Caco-2 (cell line): ENCODE measurements at regions not wholly inside any gene's neighbourhood (a gene's known extent, or its start where the extent isn't known, plus 50 kb on each side); places are given as distances from the start of the nearest gene placed in this dataset.
"Not testable (repeated sequence)": the region's sequence is repeated elsewhere in the genome, so short reads cannot be mapped to it uniquely, and the experiment has no call there.

Source experiments
- BruUV-seq: library from RNA; stranded (reverse); fragments of 400-500 nt; replicated peaks from 2 replicates; lab custom pipeline; 2021; lab: Mats Ljungman, UMichigan
- CTCF ChIA-PET: fragments of 300-600 bp; sonication (Branson Sonifier 250); formaldehyde crosslinking; loops from one replicate; lab custom pipeline; 2022; ENCODE audit warnings: antibody characterized with exemption; lab: Charles Lee
- POLR2A ChIA-PET: fragments of 300-600 bp; sonication (Branson Sonifier 250); formaldehyde crosslinking; loops from one replicate; lab custom pipeline; 2022; ENCODE audit warnings: antibody characterized with exemption; lab: Charles Lee
- DNase-seq, 2 experiments: peaks; one replicate each; pipeline versions ENCODE4 v3.0.0 to v3.0.0-alpha.2; 2020 to 2022
- H3K27me3 ChIP-seq: replicated peaks from 2 replicates; pipeline ENCODE4 v1.6.0; 2011; ENCODE audit warnings: low read length; ENCODE audit not compliant: control insufficient read depth, insufficient read depth
- H3K36me3 ChIP-seq: 2 replicates; pipeline ENCODE4 v1.5.1; 2011; ENCODE audit warnings: low read length; ENCODE audit not compliant: control insufficient read depth, insufficient read depth
- H3K4me1 ChIP-seq: fragments of 250-450 bp; sonication (Bioruptor Pico); 2 replicates; pipeline ENCODE4 v1.5.1; 2020; ENCODE audit warnings: mild to moderate bottlenecking
- H3K4me3 ChIP-seq: 2 replicates; pipeline ENCODE4 v1.5.1; 2011; ENCODE audit warnings: low read depth, mild to moderate bottlenecking, control low read depth, low read length
- H3K9me3 ChIP-seq: fragments of 250-450 bp; sonication (Bioruptor Pico); 2 replicates; pipeline ENCODE4 v1.5.1; 2020; ENCODE audit warnings: mild to moderate bottlenecking, moderate library complexity
- H3K27ac Mint-ChIP-seq: one replicate; pipeline ENCODE4 v1.8.0; 2022; ENCODE audit warnings: mixed read lengths; ENCODE audit not compliant: unreplicated experiment
- H3K27me3 Mint-ChIP-seq: one replicate; pipeline ENCODE4 v1.8.0; 2022; ENCODE audit warnings: mixed read lengths; ENCODE audit not compliant: insufficient read depth, unreplicated experiment
- H3K36me3 Mint-ChIP-seq: one replicate; pipeline ENCODE4 v1.8.0; 2022; ENCODE audit warnings: mild to moderate bottlenecking, mixed read lengths; ENCODE audit not compliant: insufficient read depth, unreplicated experiment
- H3K4me1 Mint-ChIP-seq: one replicate; pipeline ENCODE4 v1.8.0; 2022; ENCODE audit warnings: low read depth, mixed read lengths; ENCODE audit not compliant: unreplicated experiment
- H3K4me3 Mint-ChIP-seq: one replicate; pipeline ENCODE4 v1.8.0; 2022; ENCODE audit warnings: mild to moderate bottlenecking, moderate library complexity, mixed read lengths; ENCODE audit not compliant: unreplicated experiment
- H3K9me3 Mint-ChIP-seq: one replicate; pipeline ENCODE4 v1.8.0; 2022; ENCODE audit warnings: mixed read lengths; ENCODE audit not compliant: unreplicated experiment
- CTCF ChIP-seq, 2 experiments: fragments of 200-600 bp in 1 of 2; IDR thresholded peaks; 1 replicate in 1 of 2; 2 replicates in 1 of 2; pipeline versions ENCODE4 v1.5.1 to v1.8.0; 2011 to 2022; ENCODE audit warnings: antibody characterized with exemption in 1 of 2, control low read depth in 1 of 2, inconsistent platforms in 1 of 2, low read depth in 1 of 2, low read length in 1 of 2, mild to moderate bottlenecking in 1 of 2, moderate library complexity in 1 of 2; ENCODE audit not compliant: insufficient read depth in 1 of 2, severe bottlenecking in 1 of 2, unreplicated experiment in 1 of 2
- intact Hi-C: fragments of 100-400 bp; cut with micrococcal nuclease; formaldehyde crosslinking; loops from one replicate; pipeline ENCODE4 v1.10.0; 2022; ENCODE audit not compliant: unreplicated experiment

GRCh38 chr7:145431834-145432233, 596.0 kb upstream of the TPK1 start:
- Mint-ChIP-seq H3K4me1 (no peaks in the 10 kb centered on the region), H3K4me3 (no peak overlapping the region), H3K27me3 (peaks cover 6% of the 10 kb centered on the region), H3K9me3 (no peaks in the 10 kb centered on the region), H3K27ac (no peak overlapping the region), H3K36me3 (no peaks in the 10 kb centered on the region)
- DNase-seq: no peak
- H3K4me1 ChIP-seq: no peaks in the 10 kb centered on the region
- no TSS peak for BruUV-seq
- CTCF ChIA-PET: no interaction called here
- no peak for TF ChIP-seq CTCF (IDR thresholded peaks at IDR 0.05; ENCODE audit: insufficient read depth in 1 of 2, low read depth in 1 of 2, low read length in 1 of 2, severe bottlenecking in 1 of 2, unreplicated experiment in 1 of 2)
- H3K27me3 ChIP-seq: no peaks in the 10 kb centered on the region
- POLR2A ChIA-PET: no interaction called here
- no peak overlapping the region for H3K4me3 ChIP-seq
- intact Hi-C loops: no loop called here
- no peaks in the 10 kb centered on the region for H3K9me3 ChIP-seq
- H3K36me3 ChIP-seq: no peaks in the 10 kb centered on the region

GRCh38 chr7:145418481-145418880, 582.6 kb upstream of the TPK1 start:
- intact Hi-C loops, POLR2A ChIA-PET, H3K4me1 Mint-ChIP-seq, H3K27ac Mint-ChIP-seq, DNase-seq, H3K9me3 ChIP-seq, H3K36me3 ChIP-seq, CTCF ChIA-PET, H3K27me3 Mint-ChIP-seq, H3K4me1 ChIP-seq, H3K4me3 ChIP-seq, H3K4me3 Mint-ChIP-seq, BruUV-seq, H3K36me3 Mint-ChIP-seq, H3K27me3 ChIP-seq: not testable (repeated sequence)
- H3K9me3 Mint-ChIP-seq: peaks cover 16% of the 10 kb centered on the region

- CTCF ChIA-PET: no interaction called here
- intact Hi-C loops: no loop called here
- Mint-ChIP-seq H3K4me1 (no peaks in the 10 kb centered on the region), H3K27me3 (no peaks in the 10 kb centered on the region), H3K27ac (no peak overlapping the region), H3K36me3 (no peaks in the 10 kb centered on the region), H3K9me3 (peaks cover 13% of the 10 kb centered on the region), H3K4me3 (no peak overlapping the region)
- TF ChIP-seq CTCF (IDR thresholded peaks at IDR 0.05; ENCODE audit: insufficient read depth in 1 of 2, low read depth in 1 of 2, low read length in 1 of 2, severe bottlenecking in 1 of 2, unreplicated experiment in 1 of 2): no peak
- H3K27me3 ChIP-seq: no peaks in the 10 kb centered on the region
- POLR2A ChIA-PET: no interaction called here
- H3K4me1 ChIP-seq: no peaks in the 10 kb centered on the region
- no peaks in the 10 kb centered on the region for H3K36me3 ChIP-seq
- H3K9me3 ChIP-seq: no peaks in the 10 kb centered on the region
- no peak overlapping the region for H3K4me3 ChIP-seq
- no peak for DNase-seq
- no TSS peak for BruUV-seq
These were observed 575.2 kb upstream of the TPK1 start for GRCh38 chr7:145411066-145411465.

- Mint-ChIP-seq H3K36me3 (no peaks in the 10 kb centered on the region), H3K4me3 (no peak overlapping the region), H3K27me3 (no peaks in the 10 kb centered on the region), H3K27ac (no peak overlapping the region), H3K9me3 (no peaks in the 10 kb centered on the region), H3K4me1 (no peaks in the 10 kb centered on the region)
- Histone ChIP-seq H3K36me3 (no peaks in the 10 kb centered on the region), H3K27me3 (no peaks in the 10 kb centered on the region), H3K4me1 (no peaks in the 10 kb centered on the region), H3K9me3 (no peaks in the 10 kb centered on the region), H3K4me3 (no peak overlapping the region)
- no TSS peak for BruUV-seq
- intact Hi-C loops: no loop called here
- POLR2A ChIA-PET: no interaction called here
- CTCF ChIA-PET: no interaction called here
- no peak for TF ChIP-seq CTCF (IDR thresholded peaks at IDR 0.05; ENCODE audit: insufficient read depth in 1 of 2, low read depth in 1 of 2, low read length in 1 of 2, severe bottlenecking in 1 of 2, unreplicated experiment in 1 of 2)
- DNase-seq: no peak
These were observed 562.9 kb upstream of the TPK1 start for GRCh38 chr7:145398758-145399157.
